Testis (tissue), 2 donors: ENCODE measurements at regions not wholly inside any gene's neighbourhood (a gene's known extent, or its start where the extent isn't known, plus 50 kb on each side); places are given as distances from the start of the nearest gene placed in this dataset.
"Not testable (repeated sequence)": the region's sequence is repeated elsewhere in the genome, so short reads cannot be mapped to it uniquely, and the experiment has no call there.

Source experiments
- POLR2A ChIP-seq: fragments of 450-650 bp; IDR thresholded peaks from one replicate; pipeline ENCODE4 v1.6.1; 2017; ENCODE audit warnings: antibody characterized with exemption, mild to moderate bottlenecking, moderate library complexity
- TF ChIP-seq, protein P1 (sequence below), 3 experiments: fragments of 450-650 bp in 2 of 3; fragments of 200-600 bp in 1 of 3; sonication (generic) in 1 of 3; IDR thresholded peaks; one replicate each; pipeline ENCODE4 v1.5.1; 2016 to 2019; ENCODE audit warnings: antibody characterized with exemption in 3 of 3, mild to moderate bottlenecking in 2 of 3, moderate library complexity in 1 of 3

DNA sequence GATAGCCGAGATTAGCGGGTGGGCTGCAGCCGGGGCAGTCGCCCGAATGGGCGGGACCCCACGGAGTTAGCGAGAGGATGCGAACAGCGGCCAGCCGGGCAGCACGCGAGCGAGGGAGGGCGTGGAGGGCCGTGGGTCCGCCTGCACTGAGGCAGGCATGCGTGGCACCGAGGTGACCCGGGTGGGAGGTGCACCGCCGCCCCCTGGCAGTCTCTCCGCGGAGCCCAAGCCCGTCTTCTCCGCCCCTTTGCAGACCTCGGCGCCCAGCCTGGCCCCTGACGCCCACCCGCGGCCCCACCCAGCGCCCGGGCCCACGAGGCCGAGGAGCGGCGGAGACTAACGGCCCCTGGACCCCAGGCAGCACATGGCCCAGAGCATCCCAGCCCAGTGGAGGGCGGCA lies 266.7 kb upstream of the PLCXD1 start:
- TF ChIP-seq POLR2A = not testable (repeated sequence)
- TF ChIP-seq, protein P1, sequence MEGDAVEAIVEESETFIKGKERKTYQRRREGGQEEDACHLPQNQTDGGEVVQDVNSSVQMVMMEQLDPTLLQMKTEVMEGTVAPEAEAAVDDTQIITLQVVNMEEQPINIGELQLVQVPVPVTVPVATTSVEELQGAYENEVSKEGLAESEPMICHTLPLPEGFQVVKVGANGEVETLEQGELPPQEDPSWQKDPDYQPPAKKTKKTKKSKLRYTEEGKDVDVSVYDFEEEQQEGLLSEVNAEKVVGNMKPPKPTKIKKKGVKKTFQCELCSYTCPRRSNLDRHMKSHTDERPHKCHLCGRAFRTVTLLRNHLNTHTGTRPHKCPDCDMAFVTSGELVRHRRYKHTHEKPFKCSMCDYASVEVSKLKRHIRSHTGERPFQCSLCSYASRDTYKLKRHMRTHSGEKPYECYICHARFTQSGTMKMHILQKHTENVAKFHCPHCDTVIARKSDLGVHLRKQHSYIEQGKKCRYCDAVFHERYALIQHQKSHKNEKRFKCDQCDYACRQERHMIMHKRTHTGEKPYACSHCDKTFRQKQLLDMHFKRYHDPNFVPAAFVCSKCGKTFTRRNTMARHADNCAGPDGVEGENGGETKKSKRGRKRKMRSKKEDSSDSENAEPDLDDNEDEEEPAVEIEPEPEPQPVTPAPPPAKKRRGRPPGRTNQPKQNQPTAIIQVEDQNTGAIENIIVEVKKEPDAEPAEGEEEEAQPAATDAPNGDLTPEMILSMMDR (IDR thresholded peaks at IDR 0.05) = not testable (repeated sequence)
